Forelimb muscle (tissue), 1 donor: ENCODE measurements at regions not wholly inside any gene's neighbourhood (a gene's known extent, or its start where the extent isn't known, plus 50 kb on each side); places are given as distances from the start of the nearest gene placed in this dataset.

Source experiments
- DNase-seq: peaks from one replicate; pipeline ENCODE4 v3.0.0-alpha.2; 2013; ENCODE audit warnings: low read depth

- no peak for DNase-seq
Observed at GRCh38 chr5:61596265-61596664, 264.2 kb downstream of the ZSWIM6 start.

GRCh38 chr5:61597684-61598083 is 265.6 kb downstream of the ZSWIM6 start:
- no peak for DNase-seq

GRCh38 chr5:61598126-61598525 is 266.1 kb downstream of the ZSWIM6 start:
- DNase-seq, result no peak

GRCh38 chr5:61599370-61600122 is 267.5 kb downstream of the ZSWIM6 start:
- DNase-seq, result no peak

- DNase-seq, result no peak
Observed at GRCh38 chr5:61600123-61600444, 268.0 kb downstream of the ZSWIM6 start.

GRCh38 chr5:61600945-61601511 is 269.0 kb downstream of the ZSWIM6 start:
- no peak for DNase-seq

- DNase-seq, result no peak
Observed at GRCh38 chr5:61603211-61603908, 271.3 kb downstream of the ZSWIM6 start.

- DNase-seq, result no peak
Observed at GRCh38 chr5:61604076-61605025, 272.3 kb downstream of the ZSWIM6 start.

GRCh38 chr5:61609840-61610677 is 278.0 kb downstream of the ZSWIM6 start:
- DNase-seq, result no peak

- no peak for DNase-seq
Observed at GRCh38 chr5:61610678-61611024, 278.6 kb downstream of the ZSWIM6 start.

- no peak for DNase-seq
Observed at GRCh38 chr5:61612431-61612830, 280.4 kb downstream of the ZSWIM6 start.

- no peak for DNase-seq
Observed at GRCh38 chr5:61613679-61614078, 281.6 kb downstream of the ZSWIM6 start.

GRCh38 chr5:61614606-61615005 is 282.5 kb downstream of the ZSWIM6 start:
- no peak for DNase-seq

- DNase-seq, result no peak
Observed at GRCh38 chr5:61617039-61617438, 285.0 kb downstream of the ZSWIM6 start.

- DNase-seq, result no peak
Observed at GRCh38 chr5:61617995-61618525, 286.0 kb downstream of the ZSWIM6 start.

- DNase-seq, result no peak
Observed at GRCh38 chr5:61618577-61618976, 286.5 kb downstream of the ZSWIM6 start.

GRCh38 chr5:61619289-61619688 is 287.2 kb downstream of the ZSWIM6 start:
- DNase-seq, result no peak

- DNase-seq, result no peak
Observed at GRCh38 chr5:61619777-61620518, 287.9 kb downstream of the ZSWIM6 start.

GRCh38 chr5:61620699-61621182 is 288.7 kb downstream of the ZSWIM6 start:
- DNase-seq, result no peak

- no peak for DNase-seq
Observed at GRCh38 chr5:61621202-61621650, 289.2 kb downstream of the ZSWIM6 start.
